Loucy (cell line): ENCODE measurements at regions not wholly inside any gene's neighbourhood (a gene's known extent, or its start where the extent isn't known, plus 50 kb on each side); places are given as distances from the start of the nearest gene placed in this dataset.
"Not testable (repeated sequence)": the region's sequence is repeated elsewhere in the genome, so short reads cannot be mapped to it uniquely, and the experiment has no call there.

Source experiments
- H2AFZ ChIP-seq: fragments of 200-600 bp; sonication (generic); 2 replicates; pipeline ENCODE4 v1.6.0; 2016; ENCODE audit warnings: antibody characterized with exemption, mild to moderate bottlenecking, low read length, moderate library complexity
- H3F3A ChIP-seq: fragments of 200-600 bp; 2 replicates; pipeline ENCODE4 v1.6.0; 2016; ENCODE audit warnings: antibody characterized with exemption, low read depth, mild to moderate bottlenecking
- H3K27me3 ChIP-seq: fragments of 200-600 bp; sonication (generic); 2 replicates; pipeline ENCODE4 v1.6.1; 2014; ENCODE audit warnings: low read length, mild to moderate bottlenecking; ENCODE audit not compliant: insufficient read depth, poor library complexity, severe bottlenecking
- H3K36me3 ChIP-seq: fragments of 200-600 bp; sonication (generic); 2 replicates; pipeline ENCODE4 v1.6.1; 2016; ENCODE audit warnings: low read length; ENCODE audit not compliant: insufficient read depth
- H3K4me1 ChIP-seq: fragments of 200-600 bp; sonication (generic); 2 replicates; pipeline ENCODE4 v1.5.1; 2014; ENCODE audit warnings: low read length, mild to moderate bottlenecking; ENCODE audit not compliant: insufficient read depth, poor library complexity, severe bottlenecking
- H3K4me2 ChIP-seq: fragments of 200-600 bp; sonication (generic); 2 replicates; pipeline ENCODE4 v1.6.0; 2014; ENCODE audit warnings: antibody characterized with exemption, low read length, low read depth, mild to moderate bottlenecking; ENCODE audit not compliant: poor library complexity, severe bottlenecking
- H3K4me3 ChIP-seq: fragments of 200-600 bp; sonication (generic); 2 replicates; pipeline ENCODE4 v1.5.1; 2014; ENCODE audit warnings: low read length, mild to moderate bottlenecking, mixed read lengths; ENCODE audit not compliant: poor library complexity, severe bottlenecking
- H3K79me2 ChIP-seq: fragments of 200-600 bp; sonication (generic); 2 replicates; pipeline ENCODE4 v1.6.1; 2014; ENCODE audit warnings: low read length; ENCODE audit not compliant: insufficient read depth
- H3K9ac ChIP-seq: fragments of 200-600 bp; sonication (generic); 2 replicates; pipeline ENCODE4 v1.6.0; 2014; ENCODE audit warnings: mild to moderate bottlenecking, low read depth, low read length, moderate library complexity; ENCODE audit not compliant: poor library complexity, severe bottlenecking
- H3K9me2 ChIP-seq: fragments of 200-600 bp; sonication (generic); replicated peaks from 2 replicates; pipeline ENCODE4 v1.6.1; 2016; ENCODE audit warnings: low read depth, low read length, mixed read lengths
- H3K9me3 ChIP-seq: fragments of 200-600 bp; sonication (generic); 2 replicates; pipeline ENCODE4 v1.6.1; 2014; ENCODE audit warnings: mild to moderate bottlenecking, antibody characterized with exemption, low read length, low read depth; ENCODE audit not compliant: insufficient read depth
- H4K20me1 ChIP-seq: fragments of 200-600 bp; sonication (generic); 2 replicates; pipeline ENCODE4 v1.6.0; 2014; ENCODE audit warnings: antibody characterized with exemption, low read length, mild to moderate bottlenecking; ENCODE audit not compliant: insufficient read depth, poor library complexity, severe bottlenecking
- CTCF ChIP-seq: fragments of 200-600 bp; sonication (generic); conservative IDR thresholded peaks from 2 replicates; pipeline ENCODE4 v1.5.1; 2014; ENCODE audit warnings: mild to moderate bottlenecking, antibody characterized with exemption, low read length
- EZH2phosphoT487 ChIP-seq: fragments of 200-600 bp; IDR thresholded peaks from 2 replicates; pipeline ENCODE4 v1.6.1; 2018; ENCODE audit warnings: antibody characterized with exemption, mild to moderate bottlenecking, moderate library complexity, borderline replicate concordance

- Histone ChIP-seq H3K4me1 (no peaks in the 10 kb centered on the region), H3K27me3 (no peaks in the 10 kb centered on the region)
- TF ChIP-seq CTCF (no peak), EZH2phosphoT487 (no peak)
Observed at GRCh38 chrX:128425546-128425945, 373.3 kb upstream of the ACTRT1 start.

DNA sequence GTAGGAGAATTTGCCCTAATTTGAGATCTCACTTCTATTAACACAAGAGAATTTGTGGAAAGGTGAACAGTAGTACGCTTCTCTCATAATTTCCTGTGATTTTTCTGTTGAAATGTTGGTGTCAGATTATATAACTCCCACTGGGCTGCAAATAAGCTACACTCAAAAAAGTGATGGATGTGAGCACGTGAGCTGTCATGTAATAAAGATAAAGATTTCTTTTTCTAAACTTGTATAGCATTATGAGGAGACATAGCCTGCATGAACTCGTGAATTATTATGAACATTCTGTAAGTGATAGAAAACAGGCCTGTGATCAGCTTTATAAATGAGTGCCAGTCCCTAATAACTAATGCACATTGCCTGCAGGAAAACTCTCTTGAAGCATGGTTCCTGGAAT lies 356.6 kb upstream of the ACTRT1 start:
- Histone ChIP-seq H3K4me2 (no peak overlapping the region), H3F3A (no peaks in the 10 kb centered on the region), H3K36me3 (no peaks in the 10 kb centered on the region), H3K4me3 (no peak overlapping the region), H3K9me3 (no peaks in the 10 kb centered on the region), H2AFZ (no peak overlapping the region), H3K27me3 (no peaks in the 10 kb centered on the region), H3K9me2 (no peaks in the 10 kb centered on the region), H3K4me1 (no peaks in the 10 kb centered on the region), H3K79me2 (no peaks in the 10 kb centered on the region), H3K9ac (no peak overlapping the region), H4K20me1 (no peaks in the 10 kb centered on the region)
- TF ChIP-seq EZH2phosphoT487 (no peak), CTCF (no peak)

More at GRCh38 chrX:128425546-128425945, 373.3 kb upstream of the ACTRT1 start:
- Histone ChIP-seq H3K36me3 (no peaks in the 10 kb centered on the region), H3K79me2 (no peaks in the 10 kb centered on the region), H4K20me1 (no peaks in the 10 kb centered on the region), H3K4me2 (no peak overlapping the region), H3K4me3 (no peak overlapping the region), H3K9me2 (no peaks in the 10 kb centered on the region), H3F3A (no peaks in the 10 kb centered on the region), H2AFZ (no peak overlapping the region), H3K9me3 (no peaks in the 10 kb centered on the region), H3K9ac (no peak overlapping the region)

GRCh38 chrX:128396601-128397000 lies 344.4 kb upstream of the ACTRT1 start:
- TF ChIP-seq CTCF (no peak), EZH2phosphoT487 (no peak)
- Histone ChIP-seq H4K20me1 (no peaks in the 10 kb centered on the region), H3K4me3 (no peak overlapping the region), H3K9me3 (no peaks in the 10 kb centered on the region), H2AFZ (no peak overlapping the region), H3K36me3 (no peaks in the 10 kb centered on the region), H3F3A (no peaks in the 10 kb centered on the region), H3K79me2 (no peaks in the 10 kb centered on the region), H3K9ac (no peak overlapping the region), H3K4me2 (no peak overlapping the region), H3K27me3 (no peaks in the 10 kb centered on the region), H3K9me2 (no peaks in the 10 kb centered on the region), H3K4me1 (no peaks in the 10 kb centered on the region)

DNA sequence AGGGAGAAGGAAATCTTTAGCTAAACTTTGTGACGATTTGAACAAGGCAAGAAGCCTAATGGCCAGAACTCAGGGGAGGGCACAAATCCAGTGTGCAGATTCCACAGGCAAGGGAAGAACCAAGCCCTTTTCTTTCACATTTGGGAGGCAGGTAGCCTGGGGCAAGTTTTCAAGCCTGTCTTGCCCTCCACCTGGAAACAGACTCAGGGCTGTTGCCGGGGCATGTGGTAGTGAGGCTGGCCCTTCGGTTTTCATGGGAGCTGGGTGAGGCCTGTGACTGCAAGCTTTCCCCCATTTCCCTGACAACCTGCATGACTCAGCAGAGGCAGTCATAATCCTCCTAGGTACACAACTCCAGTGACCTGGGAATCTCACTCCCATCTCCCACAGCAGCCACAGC lies 331.6 kb upstream of the ACTRT1 start:
- not testable (repeated sequence) for H3F3A ChIP-seq, H2AFZ ChIP-seq

More for the DNA sequence above, 331.6 kb upstream of the ACTRT1 start:
- H3K9me3 ChIP-seq, H3K27me3 ChIP-seq, H3K4me3 ChIP-seq, H4K20me1 ChIP-seq, H3K79me2 ChIP-seq, H3K4me2 ChIP-seq, H3K36me3 ChIP-seq, H3K9me2 ChIP-seq, H3K9ac ChIP-seq, H3K4me1 ChIP-seq: not testable (repeated sequence)
